Heart left ventricle (tissue), 13 donors: ENCODE measurements at regions not wholly inside any gene's neighbourhood (a gene's known extent, or its start where the extent isn't known, plus 50 kb on each side); places are given as distances from the start of the nearest gene placed in this dataset.

Experiments used
- CTCF ChIP-seq, 12 donors: fragments of 200-600 bp; sonication (generic) in 4 of 12; IDR thresholded peaks; one replicate each; pipeline versions ENCODE4 v1.5.0 to v1.8.0; 2018 to 2022; ENCODE audit warnings: antibody characterized with exemption in 12 of 12, mild to moderate bottlenecking in 5 of 12
- POLR2A ChIP-seq, 2 donors: fragments of 450-650 bp; IDR thresholded peaks; one replicate each; pipeline ENCODE4 v1.6.1; 2017; ENCODE audit warnings: antibody characterized with exemption in 2 of 2, mild to moderate bottlenecking in 2 of 2, moderate library complexity in 2 of 2
- donor health status: ischemic (EF 13 %, LVEDD 7.1; RV severe dilation, severe dysfunction).
- donor health status: DM: no; HTN: yes; CAD: no.
- donor health status: DM: no; HTN: no; CAD: no.
- donor health status: ischemic (EF 25% LVEDD 6.9; RV normal size, moderate dysfunction).
- donor health status: ischemic (EF 25% LVEDD 5.7; RV mildly dilated, moderate dysfunction).
- donor health status: ischemic (EF 35%, LVEDD 5.7; RV mildly dilated, moderate dysfunction).
- donor health status: nonischemic (EF 11% LVEDD 7.7; RV severe dilation, severe dysfunction).
- donor health status: DM: yes; HTN: yes; CAD: no.
- donor health status: PGD.
- donor health status: ischemic (EF 29% LVEDD 5.4; RV normal size, mild dysfunction).
- donor health status: nonischemic (EF 23%, LVEDD 6.1; RV moderate dilation, normal function).

DNA sequence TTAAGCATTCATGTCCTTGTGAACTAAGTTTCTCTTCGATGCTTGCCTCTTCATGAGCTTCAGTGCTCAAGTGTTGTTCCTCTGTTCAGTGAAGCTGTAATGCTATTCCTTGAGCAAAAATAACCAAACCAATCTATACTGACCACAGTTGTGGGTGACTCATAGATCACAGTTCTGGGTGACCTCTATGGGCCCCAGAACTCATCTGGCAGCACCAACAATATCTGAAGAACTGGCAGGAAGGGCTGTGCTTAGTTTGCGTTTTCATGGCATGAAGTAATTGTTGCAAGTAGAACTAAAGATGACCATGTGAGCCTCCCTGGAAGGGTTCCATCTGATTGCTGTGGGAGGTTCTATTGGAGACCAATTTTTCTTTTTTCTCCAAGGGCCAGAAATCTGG lies 106.2 kb downstream of the CCNG2 start:
- TF ChIP-seq CTCF (IDR thresholded peaks at IDR 0.05) (no peak), POLR2A (IDR thresholded peaks at IDR 0.05) (no peak)
